ENCODE measurements at regions not wholly inside any gene's neighbourhood (a gene's known extent, or its start where the extent isn't known, plus 50 kb on each side); places are given as distances from the start of the nearest gene placed in this dataset.

GRCh38 chr13:97881556-97881955, 71.9 kb upstream of the IPO5 start:
- TF ChIP-seq CTCF (IDR thresholded peaks at IDR 0.05) (no peak), POLR2A (IDR thresholded peaks at IDR 0.05) (no peak), EP300 (IDR thresholded peaks at IDR 0.05) (no peak)
- WGBS, 2 donors: 95 to 99% methylated on average over 4 of the region's 4 CpGs
- DNase-seq (ENCODE audit: low spot score in 2 of 2): no peak
- H3K36me3 ChIP-seq: no peaks in the 10 kb centered on the region
- no peaks in the 10 kb centered on the region for H3K9me3 ChIP-seq
- peaks cover 0 to 20% (median 2%) of the 10 kb centered on the region in 4 donors for H3K4me1 ChIP-seq
- no peak overlapping the region for H3K27ac ChIP-seq
- H3K27me3 ChIP-seq: no peaks in the 10 kb centered on the region
- no peak overlapping the region for H3K4me3 ChIP-seq

GRCh38 chr13:97883396-97883795, 70.1 kb upstream of the IPO5 start:
- no peaks in the 10 kb centered on the region for H3K36me3 ChIP-seq
- no peak for DNase-seq (ENCODE audit: low spot score in 2 of 2)
- H3K9me3 ChIP-seq: no peaks in the 10 kb centered on the region
- TF ChIP-seq POLR2A (IDR thresholded peaks at IDR 0.05) (no peak), CTCF (IDR thresholded peaks at IDR 0.05) (no peak), EP300 (IDR thresholded peaks at IDR 0.05) (no peak)
- H3K27ac ChIP-seq: no peak overlapping the region
- no peak overlapping the region for H3K4me3 ChIP-seq
- peaks cover 0 to 20% (median 2%) of the 10 kb centered on the region in 4 donors for H3K4me1 ChIP-seq
- no peaks in the 10 kb centered on the region for H3K27me3 ChIP-seq
- WGBS, 2 donors: 69 to 78% methylated on average over 4 of the region's 4 CpGs

- no peak for DNase-seq (ENCODE audit: low spot score in 2 of 2)
- no peaks in the 10 kb centered on the region for H3K27me3 ChIP-seq
- TF ChIP-seq EP300 (IDR thresholded peaks at IDR 0.05) (no peak), CTCF (IDR thresholded peaks at IDR 0.05) (no peak), POLR2A (IDR thresholded peaks at IDR 0.05) (no peak)
- H3K36me3 ChIP-seq: no peaks in the 10 kb centered on the region
- no peak overlapping the region for H3K27ac ChIP-seq
- H3K4me1 ChIP-seq: peaks cover 0 to 6% (median 0%) of the 10 kb centered on the region in 4 donors
- WGBS, 2 donors: 71 to 76% methylated on average over 9 of the region's 9 CpGs
- H3K9me3 ChIP-seq: no peaks in the 10 kb centered on the region
- no peak overlapping the region for H3K4me3 ChIP-seq
Measured at GRCh38 chr13:97884707-97885468, 68.6 kb upstream of the IPO5 start.

GRCh38 chr13:97885641-97886040, 67.8 kb upstream of the IPO5 start:
- H3K9me3 ChIP-seq: no peaks in the 10 kb centered on the region
- H3K4me3 ChIP-seq: no peak overlapping the region
- H3K4me1 ChIP-seq: no peaks in the 10 kb centered on the region
- TF ChIP-seq EP300 (IDR thresholded peaks at IDR 0.05): no peak
- TF ChIP-seq CTCF (IDR thresholded peaks at IDR 0.05): no peak
- TF ChIP-seq POLR2A (IDR thresholded peaks at IDR 0.05): no peak
- no peaks in the 10 kb centered on the region for H3K27me3 ChIP-seq
- DNase-seq (ENCODE audit: low spot score in 2 of 2): no peak
- no peak overlapping the region for H3K27ac ChIP-seq
- 92 to 94% methylated on average over 2 of the region's 2 CpGs for WGBS, 2 donors
- no peaks in the 10 kb centered on the region for H3K36me3 ChIP-seq

- peak; percentile 79 to 84 for DNase-seq (ENCODE audit: low spot score in 2 of 2)
- 26 to 37% methylated on average over 1 of the region's 1 CpG for WGBS, 2 donors
- Histone ChIP-seq H3K36me3 (no peaks in the 10 kb centered on the region), H3K4me1 (no peaks in the 10 kb centered on the region), H3K9me3 (peaks cover 0 to 3% (median 0%) of the 10 kb centered on the region in 4 donors), H3K27me3 (no peaks in the 10 kb centered on the region), H3K27ac (no peak overlapping the region), H3K4me3 (no peak overlapping the region)
- TF ChIP-seq CTCF (IDR thresholded peaks at IDR 0.05) (no peak), POLR2A (IDR thresholded peaks at IDR 0.05) (no peak), EP300 (IDR thresholded peaks at IDR 0.05) (peak in 1 of 2 donors; percentile 69)
Measured at GRCh38 chr13:97889803-97890202, 63.7 kb upstream of the IPO5 start.
